ENCODE measurements at regions not wholly inside any gene's neighbourhood (a gene's known extent, or its start where the extent isn't known, plus 50 kb on each side); places are given as distances from the start of the nearest gene placed in this dataset.

DNA sequence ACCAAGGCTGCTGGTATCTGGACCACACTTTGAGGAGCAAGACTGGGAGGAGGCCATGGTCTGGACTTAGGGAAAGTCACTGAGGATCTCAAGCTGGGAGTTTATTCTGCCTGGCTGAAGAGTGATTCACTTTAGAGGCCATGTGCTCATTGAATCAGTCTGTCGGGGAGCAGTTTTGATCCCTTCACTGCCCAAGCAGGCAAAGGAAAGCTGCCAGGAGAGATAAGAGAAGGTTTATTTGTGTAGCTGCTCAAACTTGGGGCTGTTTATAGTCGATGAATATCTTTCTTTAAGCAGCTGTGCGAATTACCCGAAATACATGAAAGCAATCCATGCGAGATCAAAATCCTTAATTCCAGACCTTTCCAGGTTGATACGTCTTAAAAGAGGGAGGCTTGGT lies 544.4 kb upstream of the EEF2KMT start:
- Mint-ChIP-seq H3K4me3 (ENCODE audit: low read depth, unreplicated experiment) (no peak overlapping the region), H3K36me3 (ENCODE audit: insufficient read depth, unreplicated experiment) (no peaks in the 10 kb centered on the region), H3K9me3 (ENCODE audit: low read depth, unreplicated experiment) (no peaks in the 10 kb centered on the region), H3K4me1 (ENCODE audit: low read depth, unreplicated experiment) (no peaks in the 10 kb centered on the region), H3K27me3 (ENCODE audit: unreplicated experiment) (peaks cover 49% of the 10 kb centered on the region), H3K27ac (ENCODE audit: unreplicated experiment) (no peak overlapping the region)
- TF ChIP-seq, protein P1, sequence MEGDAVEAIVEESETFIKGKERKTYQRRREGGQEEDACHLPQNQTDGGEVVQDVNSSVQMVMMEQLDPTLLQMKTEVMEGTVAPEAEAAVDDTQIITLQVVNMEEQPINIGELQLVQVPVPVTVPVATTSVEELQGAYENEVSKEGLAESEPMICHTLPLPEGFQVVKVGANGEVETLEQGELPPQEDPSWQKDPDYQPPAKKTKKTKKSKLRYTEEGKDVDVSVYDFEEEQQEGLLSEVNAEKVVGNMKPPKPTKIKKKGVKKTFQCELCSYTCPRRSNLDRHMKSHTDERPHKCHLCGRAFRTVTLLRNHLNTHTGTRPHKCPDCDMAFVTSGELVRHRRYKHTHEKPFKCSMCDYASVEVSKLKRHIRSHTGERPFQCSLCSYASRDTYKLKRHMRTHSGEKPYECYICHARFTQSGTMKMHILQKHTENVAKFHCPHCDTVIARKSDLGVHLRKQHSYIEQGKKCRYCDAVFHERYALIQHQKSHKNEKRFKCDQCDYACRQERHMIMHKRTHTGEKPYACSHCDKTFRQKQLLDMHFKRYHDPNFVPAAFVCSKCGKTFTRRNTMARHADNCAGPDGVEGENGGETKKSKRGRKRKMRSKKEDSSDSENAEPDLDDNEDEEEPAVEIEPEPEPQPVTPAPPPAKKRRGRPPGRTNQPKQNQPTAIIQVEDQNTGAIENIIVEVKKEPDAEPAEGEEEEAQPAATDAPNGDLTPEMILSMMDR (IDR thresholded peaks at IDR 0.05; ENCODE audit: unreplicated experiment), result no peak
- CTCF ChIA-PET, result interaction anchor here (0.9 kb wide), 1 partner anchor 10 kb away, joined by 3 read pairs; no protein-coding TSS in a partner anchor
- no TSS peak for BruUV-seq (replicated peaks)
- intact Hi-C loops (cut with micrococcal nuclease; ENCODE audit: unreplicated experiment), result no loop called here
- DNase-seq, result no peak

DNA sequence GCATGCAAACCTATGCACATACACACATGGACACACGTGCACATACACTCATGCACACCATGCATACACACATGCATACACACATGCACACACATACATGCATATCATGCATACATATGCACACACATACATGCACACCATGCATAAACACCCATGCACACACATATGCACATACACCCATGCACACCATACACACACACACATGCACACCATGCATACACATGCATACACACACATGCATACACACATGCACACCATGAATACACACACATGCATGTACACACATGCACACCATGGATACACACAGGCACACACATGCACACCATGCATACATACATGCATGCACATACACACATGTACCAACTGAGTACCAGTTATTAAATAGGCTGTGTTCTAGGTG lies 543.3 kb upstream of the EEF2KMT start:
- intact Hi-C loops (cut with micrococcal nuclease; ENCODE audit: unreplicated experiment), result no loop called here
- no peaks in the 10 kb centered on the region for H3K4me1 Mint-ChIP-seq (ENCODE audit: low read depth, unreplicated experiment)
- no TSS peak for BruUV-seq (replicated peaks)
- CTCF ChIA-PET, result interaction anchor here (0.8 to 0.9 kb wide), 2 partner anchors 9 to 15 kb away, joined by 3 read pairs; no protein-coding TSS in a partner anchor
- H3K27me3 Mint-ChIP-seq (ENCODE audit: unreplicated experiment), result peaks cover 41% of the 10 kb centered on the region
- no peak overlapping the region for H3K27ac Mint-ChIP-seq (ENCODE audit: unreplicated experiment)
- H3K36me3 Mint-ChIP-seq (ENCODE audit: insufficient read depth, unreplicated experiment), result no peaks in the 10 kb centered on the region
- DNase-seq, result no peak
- H3K9me3 Mint-ChIP-seq (ENCODE audit: low read depth, unreplicated experiment), result no peaks in the 10 kb centered on the region
- TF ChIP-seq, protein P1 (IDR thresholded peaks at IDR 0.05; ENCODE audit: unreplicated experiment), result no peak
- no peak overlapping the region for H3K4me3 Mint-ChIP-seq (ENCODE audit: low read depth, unreplicated experiment)

DNA sequence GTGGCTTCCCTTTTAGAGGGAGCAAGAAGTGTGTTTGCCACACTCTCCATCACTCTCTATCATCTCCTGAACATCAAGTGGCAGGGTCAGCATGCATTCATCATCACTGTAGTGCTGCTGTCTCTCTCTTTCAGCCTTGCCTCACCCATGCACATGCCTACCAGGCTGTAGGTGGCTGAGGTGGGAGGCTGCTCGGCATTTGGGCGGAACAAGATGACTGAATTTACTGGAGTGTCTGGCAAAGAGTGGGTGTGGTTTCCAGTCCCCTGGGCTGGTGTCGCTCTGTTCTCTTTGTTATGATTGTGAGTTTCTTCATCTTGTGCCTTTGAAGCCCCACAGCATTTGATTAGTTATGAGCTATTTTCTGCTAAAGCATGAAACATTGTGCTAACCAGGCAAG lies 541.9 kb upstream of the EEF2KMT start:
- intact Hi-C loops (cut with micrococcal nuclease; ENCODE audit: unreplicated experiment), result no loop called here
- TF ChIP-seq, protein P1 (IDR thresholded peaks at IDR 0.05; ENCODE audit: unreplicated experiment), result no peak
- Mint-ChIP-seq H3K4me3 (ENCODE audit: low read depth, unreplicated experiment) (no peak overlapping the region), H3K27me3 (ENCODE audit: unreplicated experiment) (peaks cover 39% of the 10 kb centered on the region), H3K9me3 (ENCODE audit: low read depth, unreplicated experiment) (no peaks in the 10 kb centered on the region), H3K36me3 (ENCODE audit: insufficient read depth, unreplicated experiment) (no peaks in the 10 kb centered on the region), H3K4me1 (ENCODE audit: low read depth, unreplicated experiment) (no peaks in the 10 kb centered on the region), H3K27ac (ENCODE audit: unreplicated experiment) (no peak overlapping the region)
- BruUV-seq (replicated peaks), result no TSS peak
- DNase-seq, result no peak
- CTCF ChIA-PET, result no interaction called here

DNA sequence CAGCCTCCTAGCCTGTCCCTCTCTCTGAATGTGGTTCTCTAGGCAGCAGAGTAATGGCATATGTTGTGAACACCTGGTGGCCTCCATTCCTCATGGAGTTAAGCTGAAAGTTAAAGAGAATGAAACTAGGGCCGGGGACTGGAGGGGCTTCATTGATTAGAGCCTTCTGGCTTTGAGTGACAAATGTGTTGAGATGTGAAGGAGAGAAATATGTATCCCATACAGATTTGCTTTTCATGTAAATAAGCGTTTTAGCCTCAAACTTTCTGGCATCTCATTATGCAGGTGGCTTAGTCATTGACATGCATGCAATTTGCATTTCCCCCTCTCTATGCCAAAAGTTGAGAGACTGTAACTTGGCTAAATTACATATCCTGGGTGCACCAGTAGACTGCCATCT lies 537.7 kb upstream of the EEF2KMT start:
- H3K4me1 Mint-ChIP-seq (ENCODE audit: low read depth, unreplicated experiment), result no peaks in the 10 kb centered on the region
- no TSS peak for BruUV-seq (replicated peaks)
- TF ChIP-seq, protein P1 (IDR thresholded peaks at IDR 0.05; ENCODE audit: unreplicated experiment), result no peak
- CTCF ChIA-PET, result no interaction called here
- peaks cover 18% of the 10 kb centered on the region for H3K27me3 Mint-ChIP-seq (ENCODE audit: unreplicated experiment)
- DNase-seq, result no peak
- no peaks in the 10 kb centered on the region for H3K9me3 Mint-ChIP-seq (ENCODE audit: low read depth, unreplicated experiment)
- no peak overlapping the region for H3K27ac Mint-ChIP-seq (ENCODE audit: unreplicated experiment)
- no peaks in the 10 kb centered on the region for H3K36me3 Mint-ChIP-seq (ENCODE audit: insufficient read depth, unreplicated experiment)
- no peak overlapping the region for H3K4me3 Mint-ChIP-seq (ENCODE audit: low read depth, unreplicated experiment)
- intact Hi-C loops (cut with micrococcal nuclease; ENCODE audit: unreplicated experiment), result loop anchor here (2.0 kb wide), 1 partner anchor 445 kb away; no protein-coding TSS in a partner anchor

All from Calu3 (cell line).